HL-60 (cell line): ENCODE measurements at regions not wholly inside any gene's neighbourhood (a gene's known extent, or its start where the extent isn't known, plus 50 kb on each side); places are given as distances from the start of the nearest gene placed in this dataset.
"Not testable (repeated sequence)": the region's sequence is repeated elsewhere in the genome, so short reads cannot be mapped to it uniquely, and the experiment has no call there.

ENCODE experiments used
- POLR2AphosphoS5 ChIP-seq: IDR thresholded peaks from 2 replicates; pipeline ENCODE4 v1.6.1; 2012; ENCODE audit warnings: low read depth
- TF ChIP-seq, protein P1 (sequence below): IDR thresholded peaks from one replicate; pipeline ENCODE4 v1.5.1; 2011; ENCODE audit warnings: low read length, control low read depth, inconsistent platforms; ENCODE audit not compliant: insufficient read depth
- TF ChIP-seq, protein P2 (sequence below): IDR thresholded peaks from 2 replicates; pipeline ENCODE4 v1.6.1; 2012; ENCODE audit warnings: low read depth; ENCODE audit not compliant: insufficient replicate concordance

DNA sequence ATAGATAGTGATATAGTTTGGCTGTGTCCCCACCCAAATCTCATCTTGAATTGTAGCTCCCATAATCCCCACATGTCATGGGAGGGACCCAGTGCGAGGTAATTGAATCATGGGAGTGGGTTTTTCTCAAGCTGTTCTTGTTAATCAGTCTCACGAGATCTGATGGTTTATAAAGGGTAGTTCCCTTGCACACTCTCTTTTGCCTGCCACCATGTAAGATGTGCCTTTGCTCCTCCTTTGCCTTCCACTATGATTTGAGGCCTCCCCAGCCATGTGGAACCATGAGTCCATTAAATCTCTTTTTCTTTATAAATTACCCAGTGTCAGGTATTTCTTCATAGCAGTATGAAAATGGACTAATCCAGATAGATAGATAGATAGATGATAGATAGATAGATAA, 73.8 kb upstream of the NFASC start:
- TF ChIP-seq, protein P1, sequence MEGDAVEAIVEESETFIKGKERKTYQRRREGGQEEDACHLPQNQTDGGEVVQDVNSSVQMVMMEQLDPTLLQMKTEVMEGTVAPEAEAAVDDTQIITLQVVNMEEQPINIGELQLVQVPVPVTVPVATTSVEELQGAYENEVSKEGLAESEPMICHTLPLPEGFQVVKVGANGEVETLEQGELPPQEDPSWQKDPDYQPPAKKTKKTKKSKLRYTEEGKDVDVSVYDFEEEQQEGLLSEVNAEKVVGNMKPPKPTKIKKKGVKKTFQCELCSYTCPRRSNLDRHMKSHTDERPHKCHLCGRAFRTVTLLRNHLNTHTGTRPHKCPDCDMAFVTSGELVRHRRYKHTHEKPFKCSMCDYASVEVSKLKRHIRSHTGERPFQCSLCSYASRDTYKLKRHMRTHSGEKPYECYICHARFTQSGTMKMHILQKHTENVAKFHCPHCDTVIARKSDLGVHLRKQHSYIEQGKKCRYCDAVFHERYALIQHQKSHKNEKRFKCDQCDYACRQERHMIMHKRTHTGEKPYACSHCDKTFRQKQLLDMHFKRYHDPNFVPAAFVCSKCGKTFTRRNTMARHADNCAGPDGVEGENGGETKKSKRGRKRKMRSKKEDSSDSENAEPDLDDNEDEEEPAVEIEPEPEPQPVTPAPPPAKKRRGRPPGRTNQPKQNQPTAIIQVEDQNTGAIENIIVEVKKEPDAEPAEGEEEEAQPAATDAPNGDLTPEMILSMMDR: not testable (repeated sequence)
- TF ChIP-seq POLR2AphosphoS5: not testable (repeated sequence)
- TF ChIP-seq, protein P2, sequence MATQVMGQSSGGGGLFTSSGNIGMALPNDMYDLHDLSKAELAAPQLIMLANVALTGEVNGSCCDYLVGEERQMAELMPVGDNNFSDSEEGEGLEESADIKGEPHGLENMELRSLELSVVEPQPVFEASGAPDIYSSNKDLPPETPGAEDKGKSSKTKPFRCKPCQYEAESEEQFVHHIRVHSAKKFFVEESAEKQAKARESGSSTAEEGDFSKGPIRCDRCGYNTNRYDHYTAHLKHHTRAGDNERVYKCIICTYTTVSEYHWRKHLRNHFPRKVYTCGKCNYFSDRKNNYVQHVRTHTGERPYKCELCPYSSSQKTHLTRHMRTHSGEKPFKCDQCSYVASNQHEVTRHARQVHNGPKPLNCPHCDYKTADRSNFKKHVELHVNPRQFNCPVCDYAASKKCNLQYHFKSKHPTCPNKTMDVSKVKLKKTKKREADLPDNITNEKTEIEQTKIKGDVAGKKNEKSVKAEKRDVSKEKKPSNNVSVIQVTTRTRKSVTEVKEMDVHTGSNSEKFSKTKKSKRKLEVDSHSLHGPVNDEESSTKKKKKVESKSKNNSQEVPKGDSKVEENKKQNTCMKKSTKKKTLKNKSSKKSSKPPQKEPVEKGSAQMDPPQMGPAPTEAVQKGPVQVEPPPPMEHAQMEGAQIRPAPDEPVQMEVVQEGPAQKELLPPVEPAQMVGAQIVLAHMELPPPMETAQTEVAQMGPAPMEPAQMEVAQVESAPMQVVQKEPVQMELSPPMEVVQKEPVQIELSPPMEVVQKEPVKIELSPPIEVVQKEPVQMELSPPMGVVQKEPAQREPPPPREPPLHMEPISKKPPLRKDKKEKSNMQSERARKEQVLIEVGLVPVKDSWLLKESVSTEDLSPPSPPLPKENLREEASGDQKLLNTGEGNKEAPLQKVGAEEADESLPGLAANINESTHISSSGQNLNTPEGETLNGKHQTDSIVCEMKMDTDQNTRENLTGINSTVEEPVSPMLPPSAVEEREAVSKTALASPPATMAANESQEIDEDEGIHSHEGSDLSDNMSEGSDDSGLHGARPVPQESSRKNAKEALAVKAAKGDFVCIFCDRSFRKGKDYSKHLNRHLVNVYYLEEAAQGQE: not testable (repeated sequence)
